GM23338 (cell line): ENCODE measurements at regions not wholly inside any gene's neighbourhood (a gene's known extent, or its start where the extent isn't known, plus 50 kb on each side); places are given as distances from the start of the nearest gene placed in this dataset.

ENCODE experiments used
- ATAC-seq: fragments of 200-7000 bp; cut with Tn5 transposase; 3 replicates; pipeline ENCODE4 v1.9.1; 2020
- DNase-seq: peaks from one replicate; pipeline ENCODE4 v3.0.0-alpha.2; 2015; ENCODE audit warnings: low spot score
- H2AFZ ChIP-seq: fragments of 200-600 bp; sonication (generic); 2 replicates; pipeline ENCODE4 v1.8.0; 2016; ENCODE audit warnings: antibody characterized with exemption, mild to moderate bottlenecking, moderate library complexity
- H3F3A ChIP-seq: fragments of 200-600 bp; sonication (generic); replicated peaks from 2 replicates; pipeline ENCODE4 v1.8.0; 2017; ENCODE audit warnings: antibody characterized with exemption, mixed run types, low read depth
- H3K27ac ChIP-seq: fragments of 200-600 bp; sonication (generic); 2 replicates; pipeline ENCODE4 v1.6.1; 2016; ENCODE audit warnings: low read depth
- H3K27me3 ChIP-seq: fragments of 200-600 bp; sonication (generic); 2 replicates; pipeline ENCODE4 v1.8.0; 2016; ENCODE audit warnings: mild to moderate bottlenecking, mixed run types, moderate library complexity; ENCODE audit not compliant: insufficient read depth
- H3K36me3 ChIP-seq: fragments of 200-600 bp; sonication (generic); 2 replicates; pipeline ENCODE4 v1.8.0; 2016; ENCODE audit warnings: mild to moderate bottlenecking; ENCODE audit not compliant: insufficient read depth
- H3K4me1 ChIP-seq: fragments of 200-600 bp; sonication (generic); 2 replicates; pipeline ENCODE4 v1.8.0; 2016; ENCODE audit warnings: mild to moderate bottlenecking, moderate library complexity; ENCODE audit not compliant: insufficient read depth
- H3K4me2 ChIP-seq: fragments of 200-600 bp; sonication (generic); 2 replicates; pipeline ENCODE4 v1.7.1; 2017; ENCODE audit warnings: mixed run types
- H3K4me3 ChIP-seq: fragments of 200-600 bp; sonication (generic); 2 replicates; pipeline ENCODE4 v1.6.1; 2016; ENCODE audit warnings: mixed run types
- H3K79me2 ChIP-seq: fragments of 200-600 bp; sonication (generic); replicated peaks from 2 replicates; pipeline ENCODE4 v1.8.0; 2017; ENCODE audit warnings: mild to moderate bottlenecking; ENCODE audit not compliant: insufficient read depth
- H3K9me2 ChIP-seq: fragments of 200-600 bp; sonication (generic); 2 replicates; pipeline ENCODE4 v1.8.0; 2017; ENCODE audit not compliant: insufficient read depth
- H4K20me1 ChIP-seq: fragments of 200-600 bp; sonication (generic); replicated peaks from 2 replicates; pipeline ENCODE4 v1.8.0; 2017; ENCODE audit warnings: mild to moderate bottlenecking; ENCODE audit not compliant: insufficient read depth
- H3K27ac Mint-ChIP-seq: 2 replicates; pipeline ENCODE4 v1.8.0; 2020; ENCODE audit warnings: inconsistent platforms, mild to moderate bottlenecking, moderate library complexity, mixed read lengths
- H3K27me3 Mint-ChIP-seq: 3 replicates; pipeline ENCODE4 v1.8.0; 2022; ENCODE audit warnings: low read depth, mild to moderate bottlenecking, moderate library complexity, mixed read lengths, inconsistent platforms; ENCODE audit not compliant: insufficient read depth, poor library complexity
- H3K36me3 Mint-ChIP-seq: 3 replicates; pipeline ENCODE4 v1.8.0; 2021; ENCODE audit warnings: low read depth, mild to moderate bottlenecking, inconsistent platforms, moderate library complexity, mixed read lengths
- H3K4me1 Mint-ChIP-seq: 3 replicates; pipeline ENCODE4 v1.8.0; 2020; ENCODE audit warnings: mild to moderate bottlenecking, inconsistent platforms, mixed read lengths
- H3K4me3 Mint-ChIP-seq: 3 replicates; pipeline ENCODE4 v1.8.0; 2021; ENCODE audit warnings: moderate library complexity, mild to moderate bottlenecking, inconsistent platforms, mixed read lengths
- H3K9me3 Mint-ChIP-seq: 3 replicates; pipeline ENCODE4 v1.8.0; 2020; ENCODE audit warnings: moderate library complexity, mild to moderate bottlenecking, inconsistent platforms, mixed read lengths
- ETS1 ChIP-seq: IDR thresholded peaks from 2 replicates; pipeline ENCODE4 v1.6.1; 2016; ENCODE audit warnings: antibody characterized with exemption
- EZH2 ChIP-seq: fragments of 200-600 bp; sonication (generic); IDR thresholded peaks from one replicate; pipeline ENCODE4 v1.8.0; 2017; ENCODE audit warnings: antibody characterized with exemption, mild to moderate bottlenecking, low read depth; ENCODE audit not compliant: unreplicated experiment
- EZH2phosphoT487 ChIP-seq: fragments of 200-600 bp; sonication (generic); IDR thresholded peaks from one replicate; pipeline ENCODE4 v1.8.1; 2018; ENCODE audit warnings: antibody characterized with exemption; ENCODE audit not compliant: unreplicated experiment
- POLR2AphosphoS5 ChIP-seq: IDR thresholded peaks from 2 replicates; pipeline ENCODE4 v1.6.1; 2016; ENCODE audit warnings: antibody characterized with exemption, low read depth
- ZNF331 ChIP-seq: fragments of 250-450 bp; sonication (Bioruptor Pico); IDR thresholded peaks from 2 replicates; pipeline ENCODE4 v1.5.0; 2020; ENCODE audit warnings: low read depth, mild to moderate bottlenecking, moderate library complexity
- TF ChIP-seq, protein P1 (sequence below), 2 experiments: fragments of 200-600 bp in 1 of 2; sonication (generic) in 1 of 2; conservative IDR thresholded peaks; 2 replicates each; pipeline versions ENCODE4 v1.5.1 to v1.6.1; 2016 to 2017; ENCODE audit warnings: antibody characterized with exemption in 2 of 2, low read depth in 2 of 2, mild to moderate bottlenecking in 2 of 2, moderate library complexity in 1 of 2
- TF ChIP-seq, protein P2 (sequence below): fragments of 250-450 bp; sonication (Bioruptor Pico); IDR thresholded peaks from 2 replicates; pipeline ENCODE4 v1.5.0; 2020; ENCODE audit warnings: mild to moderate bottlenecking, moderate library complexity

- H3F3A ChIP-seq, result no peaks in the 10 kb centered on the region
- TF ChIP-seq EZH2, result no peak
- H3K4me3 ChIP-seq, result no peak overlapping the region
- H3K4me2 ChIP-seq, result no peak overlapping the region
- Mint-ChIP-seq H3K27me3 (peaks cover 6% of the 10 kb centered on the region), H3K4me3 (no peak overlapping the region), H3K9me3 (no peaks in the 10 kb centered on the region; the same call in 2 of the 3 replicates), H3K4me1 (peaks cover 26% of the 10 kb centered on the region), H3K27ac (no peak overlapping the region), H3K36me3 (no peaks in the 10 kb centered on the region)
- H3K4me1 ChIP-seq, result peaks cover 11% of the 10 kb centered on the region; the same call in 1 of the 2 replicates
- H3K36me3 ChIP-seq, result no peaks in the 10 kb centered on the region
- DNase-seq (no peak), ATAC-seq (0 out of 3 replicates have a peak, but pooled peaks have one; percentile 28)
- H3K9me2 ChIP-seq, result 0 out of 2 replicates have a peak, but pooled peaks cover 2% of the 10 kb centered on the region
- no peaks in the 10 kb centered on the region for H3K27me3 ChIP-seq
- peak overlapping the region; percentile 89 for H2AFZ ChIP-seq
- H3K79me2 ChIP-seq, result no peaks in the 10 kb centered on the region
- H4K20me1 ChIP-seq, result no peaks in the 10 kb centered on the region
- no peak overlapping the region for H3K27ac ChIP-seq
Observed at GRCh38 chr15:70535071-70535954, 228.0 kb downstream of the UACA start.

DNA sequence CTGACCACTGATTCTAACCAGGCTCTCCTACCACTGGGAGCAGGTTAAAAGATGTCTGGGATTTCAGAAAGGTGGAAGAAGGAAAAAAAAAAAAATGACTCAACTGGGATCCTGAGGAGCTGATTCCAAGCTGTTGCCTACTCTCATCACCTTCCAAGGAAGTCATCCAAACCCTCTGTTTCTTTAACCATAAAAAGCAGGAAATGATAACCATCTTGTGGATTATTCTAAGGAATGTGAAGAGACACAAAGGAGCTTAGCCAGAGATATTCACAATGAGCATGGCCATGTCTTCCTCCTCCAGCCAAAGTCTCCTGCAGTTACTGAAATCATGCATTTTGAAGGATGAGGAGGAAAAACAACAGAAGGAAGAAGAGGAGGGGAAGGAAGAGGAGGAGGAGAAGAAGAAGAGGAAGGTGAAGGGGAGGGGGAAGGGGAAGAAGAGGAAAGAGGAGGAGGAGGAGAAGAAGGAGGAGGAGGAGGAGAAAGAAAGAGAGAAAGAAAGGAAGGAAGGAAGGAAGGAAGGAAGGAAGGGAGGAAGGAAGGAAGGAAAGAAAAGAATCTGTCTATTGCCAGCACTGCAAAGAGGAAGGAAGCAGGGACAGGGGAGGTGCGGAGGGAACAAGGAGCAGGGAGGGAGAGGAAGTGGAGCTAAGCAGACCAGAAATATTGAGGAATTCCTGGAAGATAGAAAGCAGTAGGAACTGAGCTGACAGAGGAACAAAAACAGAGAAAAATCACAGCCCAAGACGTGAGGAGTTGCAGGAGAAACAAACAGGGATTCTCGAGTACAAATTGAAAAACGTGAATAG lies 229.2 kb downstream of the UACA start:
- H3K27ac ChIP-seq, result no peak overlapping the region
- DNase-seq (no peak), ATAC-seq (no peak)
- no peak overlapping the region for H3K4me2 ChIP-seq
- H3K4me1 ChIP-seq, result peaks cover 11% of the 10 kb centered on the region; the same call in 1 of the 2 replicates
- no peaks in the 10 kb centered on the region for H3K36me3 ChIP-seq
- no peak overlapping the region for H3K4me3 Mint-ChIP-seq
- H4K20me1 ChIP-seq, result no peaks in the 10 kb centered on the region
- no peaks in the 10 kb centered on the region; the same call in 2 of the 3 replicates for H3K9me3 Mint-ChIP-seq
- peaks cover 6% of the 10 kb centered on the region for H3K27me3 Mint-ChIP-seq
- 0 out of 2 replicates have a peak, but pooled peaks cover 2% of the 10 kb centered on the region for H3K9me2 ChIP-seq
- no peaks in the 10 kb centered on the region for H3K79me2 ChIP-seq
- no peak overlapping the region for H2AFZ ChIP-seq
- H3K4me1 Mint-ChIP-seq, result peaks cover 26% of the 10 kb centered on the region
- H3K27me3 ChIP-seq, result no peaks in the 10 kb centered on the region
- H3K27ac Mint-ChIP-seq, result no peak overlapping the region
- H3F3A ChIP-seq, result no peaks in the 10 kb centered on the region
- H3K4me3 ChIP-seq, result no peak overlapping the region
- H3K36me3 Mint-ChIP-seq, result no peaks in the 10 kb centered on the region
- no peak for TF ChIP-seq ETS1
- no peak for TF ChIP-seq POLR2AphosphoS5
- TF ChIP-seq, protein P1, sequence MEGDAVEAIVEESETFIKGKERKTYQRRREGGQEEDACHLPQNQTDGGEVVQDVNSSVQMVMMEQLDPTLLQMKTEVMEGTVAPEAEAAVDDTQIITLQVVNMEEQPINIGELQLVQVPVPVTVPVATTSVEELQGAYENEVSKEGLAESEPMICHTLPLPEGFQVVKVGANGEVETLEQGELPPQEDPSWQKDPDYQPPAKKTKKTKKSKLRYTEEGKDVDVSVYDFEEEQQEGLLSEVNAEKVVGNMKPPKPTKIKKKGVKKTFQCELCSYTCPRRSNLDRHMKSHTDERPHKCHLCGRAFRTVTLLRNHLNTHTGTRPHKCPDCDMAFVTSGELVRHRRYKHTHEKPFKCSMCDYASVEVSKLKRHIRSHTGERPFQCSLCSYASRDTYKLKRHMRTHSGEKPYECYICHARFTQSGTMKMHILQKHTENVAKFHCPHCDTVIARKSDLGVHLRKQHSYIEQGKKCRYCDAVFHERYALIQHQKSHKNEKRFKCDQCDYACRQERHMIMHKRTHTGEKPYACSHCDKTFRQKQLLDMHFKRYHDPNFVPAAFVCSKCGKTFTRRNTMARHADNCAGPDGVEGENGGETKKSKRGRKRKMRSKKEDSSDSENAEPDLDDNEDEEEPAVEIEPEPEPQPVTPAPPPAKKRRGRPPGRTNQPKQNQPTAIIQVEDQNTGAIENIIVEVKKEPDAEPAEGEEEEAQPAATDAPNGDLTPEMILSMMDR (conservative IDR thresholded peaks at IDR 0.05; ENCODE audit: low read depth in 2 of 2), result no peak
- TF ChIP-seq EZH2, result no peak
- TF ChIP-seq ZNF331 (CRISPR knock-in tag), result no peak
- TF ChIP-seq, protein P2, sequence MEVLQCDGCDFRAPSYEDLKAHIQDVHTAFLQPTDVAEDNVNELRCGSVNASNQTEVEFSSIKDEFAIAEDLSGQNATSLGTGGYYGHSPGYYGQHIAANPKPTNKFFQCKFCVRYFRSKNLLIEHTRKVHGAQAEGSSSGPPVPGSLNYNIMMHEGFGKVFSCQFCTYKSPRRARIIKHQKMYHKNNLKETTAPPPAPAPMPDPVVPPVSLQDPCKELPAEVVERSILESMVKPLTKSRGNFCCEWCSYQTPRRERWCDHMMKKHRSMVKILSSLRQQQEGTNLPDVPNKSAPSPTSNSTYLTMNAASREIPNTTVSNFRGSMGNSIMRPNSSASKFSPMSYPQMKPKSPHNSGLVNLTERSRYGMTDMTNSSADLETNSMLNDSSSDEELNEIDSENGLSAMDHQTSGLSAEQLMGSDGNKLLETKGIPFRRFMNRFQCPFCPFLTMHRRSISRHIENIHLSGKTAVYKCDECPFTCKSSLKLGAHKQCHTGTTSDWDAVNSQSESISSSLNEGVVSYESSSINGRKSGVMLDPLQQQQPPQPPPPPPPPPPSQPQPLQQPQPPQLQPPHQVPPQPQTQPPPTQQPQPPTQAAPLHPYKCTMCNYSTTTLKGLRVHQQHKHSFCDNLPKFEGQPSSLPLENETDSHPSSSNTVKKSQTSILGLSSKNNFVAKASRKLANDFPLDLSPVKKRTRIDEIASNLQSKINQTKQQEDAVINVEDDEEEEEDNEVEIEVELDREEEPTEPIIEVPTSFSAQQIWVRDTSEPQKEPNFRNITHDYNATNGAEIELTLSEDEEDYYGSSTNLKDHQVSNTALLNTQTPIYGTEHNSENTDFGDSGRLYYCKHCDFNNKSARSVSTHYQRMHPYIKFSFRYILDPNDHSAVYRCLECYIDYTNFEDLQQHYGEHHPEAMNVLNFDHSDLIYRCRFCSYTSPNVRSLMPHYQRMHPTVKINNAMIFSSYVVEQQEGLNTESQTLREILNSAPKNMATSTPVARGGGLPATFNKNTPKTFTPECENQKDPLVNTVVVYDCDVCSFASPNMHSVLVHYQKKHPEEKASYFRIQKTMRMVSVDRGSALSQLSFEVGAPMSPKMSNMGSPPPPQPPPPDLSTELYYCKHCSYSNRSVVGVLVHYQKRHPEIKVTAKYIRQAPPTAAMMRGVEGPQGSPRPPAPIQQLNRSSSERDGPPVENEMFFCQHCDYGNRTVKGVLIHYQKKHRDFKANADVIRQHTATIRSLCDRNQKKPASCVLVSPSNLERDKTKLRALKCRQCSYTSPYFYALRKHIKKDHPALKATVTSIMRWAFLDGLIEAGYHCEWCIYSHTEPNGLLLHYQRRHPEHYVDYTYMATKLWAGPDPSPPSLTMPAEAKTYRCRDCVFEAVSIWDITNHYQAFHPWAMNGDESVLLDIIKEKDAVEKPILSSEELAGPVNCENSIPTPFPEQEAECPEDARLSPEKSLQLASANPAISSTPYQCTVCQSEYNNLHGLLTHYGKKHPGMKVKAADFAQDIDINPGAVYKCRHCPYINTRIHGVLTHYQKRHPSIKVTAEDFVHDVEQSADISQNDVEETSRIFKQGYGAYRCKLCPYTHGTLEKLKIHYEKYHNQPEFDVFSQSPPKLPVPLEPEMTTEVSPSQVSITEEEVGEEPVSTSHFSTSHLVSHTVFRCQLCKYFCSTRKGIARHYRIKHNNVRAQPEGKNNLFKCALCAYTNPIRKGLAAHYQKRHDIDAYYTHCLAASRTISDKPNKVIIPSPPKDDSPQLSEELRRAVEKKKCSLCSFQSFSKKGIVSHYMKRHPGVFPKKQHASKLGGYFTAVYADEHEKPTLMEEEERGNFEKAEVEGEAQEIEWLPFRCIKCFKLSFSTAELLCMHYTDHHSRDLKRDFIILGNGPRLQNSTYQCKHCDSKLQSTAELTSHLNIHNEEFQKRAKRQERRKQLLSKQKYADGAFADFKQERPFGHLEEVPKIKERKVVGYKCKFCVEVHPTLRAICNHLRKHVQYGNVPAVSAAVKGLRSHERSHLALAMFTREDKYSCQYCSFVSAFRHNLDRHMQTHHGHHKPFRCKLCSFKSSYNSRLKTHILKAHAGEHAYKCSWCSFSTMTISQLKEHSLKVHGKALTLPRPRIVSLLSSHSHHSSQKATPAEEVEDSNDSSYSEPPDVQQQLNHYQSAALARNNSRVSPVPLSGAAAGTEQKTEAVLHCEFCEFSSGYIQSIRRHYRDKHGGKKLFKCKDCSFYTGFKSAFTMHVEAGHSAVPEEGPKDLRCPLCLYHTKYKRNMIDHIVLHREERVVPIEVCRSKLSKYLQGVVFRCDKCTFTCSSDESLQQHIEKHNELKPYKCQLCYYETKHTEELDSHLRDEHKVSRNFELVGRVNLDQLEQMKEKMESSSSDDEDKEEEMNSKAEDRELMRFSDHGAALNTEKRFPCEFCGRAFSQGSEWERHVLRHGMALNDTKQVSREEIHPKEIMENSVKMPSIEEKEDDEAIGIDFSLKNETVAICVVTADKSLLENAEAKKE (CRISPR knock-in tag), result no peak
- TF ChIP-seq EZH2phosphoT487, result no peak
